Retinal pigment epithelial cell (primary cell): ENCODE measurements at regions not wholly inside any gene's neighbourhood (a gene's known extent, or its start where the extent isn't known, plus 50 kb on each side); places are given as distances from the start of the nearest gene placed in this dataset.
"Not testable (repeated sequence)": the region's sequence is repeated elsewhere in the genome, so short reads cannot be mapped to it uniquely, and the experiment has no call there.

Experiments
- DNase-seq: peaks from one replicate; pipeline ENCODE4 v3.0.0-alpha.2; 2010; ENCODE audit warnings: low read depth
- H3K4me3 ChIP-seq: 2 replicates; pipeline ENCODE4 v1.5.1; 2011; ENCODE audit warnings: mild to moderate bottlenecking, low read length, control low read depth, moderate library complexity
- CTCF ChIP-seq: conservative IDR thresholded peaks from 2 replicates; pipeline ENCODE4 v1.5.1; 2011; ENCODE audit warnings: low read depth, low read length, control low read depth, inconsistent platforms

DNA sequence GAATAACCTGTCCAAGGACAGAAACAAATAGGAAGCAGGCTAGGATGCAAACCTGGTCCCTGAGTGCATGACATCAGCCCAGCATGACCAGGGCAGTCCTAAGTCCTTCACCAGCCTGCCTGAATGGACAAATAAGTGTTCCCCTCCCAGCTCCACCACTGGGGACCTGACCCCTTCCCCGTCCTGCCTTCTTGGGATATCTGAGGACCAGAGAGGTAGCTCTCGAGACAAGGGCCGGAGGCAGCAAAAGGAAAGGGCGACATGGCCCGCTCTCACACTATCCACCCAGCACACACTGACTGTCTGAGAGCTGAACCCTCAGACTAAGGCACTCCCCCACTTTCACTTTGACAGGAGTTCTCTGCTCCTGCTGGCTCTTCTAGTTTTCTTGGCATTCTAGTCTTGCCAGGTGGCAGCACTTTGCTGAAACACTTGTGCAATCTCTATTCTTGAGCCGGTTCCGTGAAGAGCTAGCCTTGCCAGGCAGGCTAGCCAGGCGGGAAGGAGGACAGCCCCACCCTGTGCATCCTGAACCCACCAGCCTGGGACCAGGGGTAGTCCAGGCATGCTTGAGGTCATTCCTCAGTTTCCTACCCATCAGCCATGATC is 251.1 kb upstream of the RAB4A start:
- no peak for DNase-seq
- H3K4me3 ChIP-seq = no peak overlapping the region
- no peak for TF ChIP-seq CTCF

DNA sequence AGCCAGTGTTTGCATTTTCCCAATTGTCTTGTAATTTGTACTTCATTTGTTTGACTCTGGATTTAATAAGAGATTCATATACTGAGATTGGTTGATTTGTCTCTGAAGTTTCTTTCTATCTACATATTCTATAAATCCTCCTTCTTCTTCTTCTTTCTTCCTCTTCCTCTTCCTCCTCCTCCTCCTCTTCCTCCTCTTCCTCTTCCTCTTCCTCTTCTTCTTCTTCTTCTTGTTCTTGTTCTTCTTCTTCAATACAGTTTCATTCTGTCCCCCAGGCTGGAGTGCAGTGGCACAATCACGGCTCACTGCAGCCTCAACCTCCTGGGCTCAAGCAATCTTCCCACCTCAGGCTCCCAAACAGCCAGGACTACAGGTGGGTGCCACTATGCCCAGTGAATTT is 249.9 kb upstream of the RAB4A start:
- DNase-seq, H3K4me3 ChIP-seq: not testable (repeated sequence)

- no peak for DNase-seq
- no peak for TF ChIP-seq CTCF
These were observed 248.1 kb upstream of the RAB4A start for GRCh38 chr1:229022595-229023333.

GRCh38 chr1:229023651-229024300 is 247.1 kb upstream of the RAB4A start:
- no peak for TF ChIP-seq CTCF
- H3K4me3 ChIP-seq = no peak overlapping the region
- DNase-seq = no peak

More at GRCh38 chr1:229022595-229023333, 248.1 kb upstream of the RAB4A start:
- no peak overlapping the region for H3K4me3 ChIP-seq

DNA sequence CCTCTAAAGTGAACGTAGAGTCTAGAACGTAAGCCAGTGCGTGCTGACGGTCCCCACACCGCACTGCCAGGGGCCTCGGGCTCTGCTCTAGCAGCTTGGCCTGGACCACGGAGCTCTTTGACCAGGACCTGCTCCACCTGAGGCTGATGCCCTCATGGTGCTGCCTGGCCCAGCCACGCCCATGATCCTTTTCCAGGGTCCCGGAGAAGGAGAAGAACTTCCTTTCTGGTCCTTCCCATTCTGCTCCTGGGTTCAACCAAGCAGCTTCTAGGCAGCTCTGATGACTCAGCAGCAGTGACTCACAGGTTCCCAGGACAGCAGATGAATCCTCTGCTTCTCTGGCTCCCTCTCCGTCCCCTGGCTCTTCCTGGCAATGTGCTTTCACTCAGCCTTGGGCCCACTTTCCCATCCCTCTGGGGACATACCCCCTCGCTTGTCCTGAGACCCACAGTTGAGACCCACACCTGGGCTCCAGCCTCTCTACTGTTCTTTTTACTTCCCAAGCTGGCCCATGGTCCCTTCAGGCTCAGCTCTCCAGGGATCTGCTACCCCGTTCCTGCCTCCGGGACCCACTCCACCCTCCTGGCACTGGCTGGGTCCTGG is 246.3 kb upstream of the RAB4A start:
- TF ChIP-seq CTCF = no peak
- H3K4me3 ChIP-seq = no peak overlapping the region
- peak; percentile 14 for DNase-seq

DNA sequence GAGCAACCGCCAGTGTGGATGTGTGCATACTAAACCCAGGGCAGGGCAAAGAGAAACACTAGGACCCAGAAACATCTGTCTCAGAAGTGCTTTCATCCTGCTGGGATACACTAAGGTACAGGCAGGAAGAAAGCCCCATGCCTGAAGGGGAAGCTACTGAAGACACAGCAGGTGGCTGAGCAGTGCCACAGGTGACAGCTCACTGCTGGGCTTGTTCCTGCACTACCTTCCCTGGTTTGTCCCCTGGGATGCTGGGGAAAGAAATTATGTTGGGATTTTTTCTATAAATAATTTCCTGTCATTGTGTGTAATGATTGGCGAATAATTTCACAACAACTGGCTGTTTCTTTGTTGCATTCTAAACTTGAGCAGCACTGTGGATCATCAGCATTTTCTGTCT is 245.3 kb upstream of the RAB4A start:
- DNase-seq = no peak
- no peak overlapping the region for H3K4me3 ChIP-seq
- TF ChIP-seq CTCF = no peak

DNA sequence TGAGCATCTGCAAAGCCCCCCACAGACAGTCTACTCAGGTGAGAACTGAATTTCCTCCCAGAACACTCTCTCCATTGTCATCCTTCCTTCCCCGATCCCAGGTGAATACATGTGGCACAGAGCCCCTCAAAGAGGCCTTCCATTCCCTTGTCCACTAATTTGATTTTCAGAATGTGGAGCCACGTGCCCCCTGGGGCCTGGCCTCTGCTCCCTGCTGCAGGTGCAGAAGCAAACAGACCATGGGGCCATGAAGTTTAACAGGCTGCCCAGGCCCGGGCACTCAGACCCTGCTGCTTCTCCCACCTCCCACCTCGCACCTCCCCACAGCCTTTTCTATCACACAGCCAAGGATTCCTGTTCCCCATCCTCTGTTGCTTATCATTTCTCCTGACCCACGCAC is 243.8 kb upstream of the RAB4A start:
- no peak overlapping the region for H3K4me3 ChIP-seq

More for the DNA sequence above, 243.8 kb upstream of the RAB4A start:
- TF ChIP-seq CTCF = no peak
- no peak for DNase-seq
